ENCODE measurements at regions not wholly inside any gene's neighbourhood (a gene's known extent, or its start where the extent isn't known, plus 50 kb on each side); places are given as distances from the start of the nearest gene placed in this dataset.

DNA sequence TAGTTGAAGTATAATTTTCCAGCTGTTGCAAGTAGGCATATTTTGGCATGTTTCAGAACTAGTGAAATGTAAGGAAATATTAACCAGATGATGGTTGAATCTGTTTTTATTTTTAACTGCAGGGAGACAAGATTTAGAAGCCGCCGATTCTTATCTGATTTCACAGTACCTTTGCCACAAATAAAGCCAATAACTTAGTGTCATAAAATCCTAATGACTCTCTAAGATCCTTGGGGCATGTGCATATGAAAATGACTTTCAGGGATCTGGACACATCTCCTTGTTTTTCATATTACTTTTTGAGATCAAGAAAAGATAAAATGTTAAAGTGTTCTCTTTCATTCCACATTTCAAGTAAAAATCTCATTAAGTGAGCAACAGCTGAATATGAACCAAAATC is 125.8 kb upstream of the CNTLN start:
- ATAC-seq, result no peak

DNA sequence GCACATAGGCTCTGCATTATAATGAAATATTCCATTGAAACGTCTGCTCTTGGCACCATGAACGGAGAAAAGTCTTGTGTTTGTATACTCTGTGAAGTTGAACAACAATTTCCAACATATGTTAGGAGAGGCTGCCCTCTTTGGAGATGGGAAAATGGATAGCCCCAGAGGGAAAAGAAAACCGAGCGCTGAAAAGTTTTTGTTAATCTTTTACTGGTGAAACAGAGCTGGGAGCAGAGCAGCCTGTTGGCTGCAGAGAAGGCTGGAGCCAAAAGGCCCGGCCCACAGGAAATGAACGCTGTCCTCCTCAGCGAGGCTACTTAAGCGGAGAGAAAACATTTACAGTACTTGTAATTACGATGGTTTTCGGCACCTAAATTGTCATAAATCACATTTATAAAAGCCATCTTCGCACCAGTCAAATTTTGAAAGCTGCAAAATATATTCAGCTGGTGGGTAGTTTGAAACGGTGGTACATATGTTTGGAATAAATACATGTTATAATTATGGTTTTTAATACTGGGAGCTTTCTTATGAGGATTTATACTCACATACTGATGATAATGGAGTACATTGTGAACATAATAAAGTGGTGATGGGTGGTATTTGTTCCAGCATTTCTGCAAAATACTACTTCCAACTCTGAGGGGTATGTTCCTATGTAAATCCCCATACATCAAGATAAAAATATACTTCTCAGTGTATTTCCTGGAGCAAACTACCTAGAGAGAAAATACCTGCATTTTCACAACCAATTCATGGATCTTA is 129.6 kb upstream of the CNTLN start:
- DNase-seq, result peak; percentile 64 to 71 (median 66)
- ATAC-seq, result peak; percentile 96
- no peaks in the 10 kb centered on the region for H3K36me3 ChIP-seq (ENCODE audit: low read depth)
- no peaks in the 10 kb centered on the region for H3K4me1 ChIP-seq (ENCODE audit: low read depth)
- intact Hi-C loops (cut with DNase I, micrococcal nuclease), result no loop called here
- H3K9me3 ChIP-seq, result no peaks in the 10 kb centered on the region
- no peak overlapping the region for H3K4me3 ChIP-seq
- TF ChIP-seq, protein P1, sequence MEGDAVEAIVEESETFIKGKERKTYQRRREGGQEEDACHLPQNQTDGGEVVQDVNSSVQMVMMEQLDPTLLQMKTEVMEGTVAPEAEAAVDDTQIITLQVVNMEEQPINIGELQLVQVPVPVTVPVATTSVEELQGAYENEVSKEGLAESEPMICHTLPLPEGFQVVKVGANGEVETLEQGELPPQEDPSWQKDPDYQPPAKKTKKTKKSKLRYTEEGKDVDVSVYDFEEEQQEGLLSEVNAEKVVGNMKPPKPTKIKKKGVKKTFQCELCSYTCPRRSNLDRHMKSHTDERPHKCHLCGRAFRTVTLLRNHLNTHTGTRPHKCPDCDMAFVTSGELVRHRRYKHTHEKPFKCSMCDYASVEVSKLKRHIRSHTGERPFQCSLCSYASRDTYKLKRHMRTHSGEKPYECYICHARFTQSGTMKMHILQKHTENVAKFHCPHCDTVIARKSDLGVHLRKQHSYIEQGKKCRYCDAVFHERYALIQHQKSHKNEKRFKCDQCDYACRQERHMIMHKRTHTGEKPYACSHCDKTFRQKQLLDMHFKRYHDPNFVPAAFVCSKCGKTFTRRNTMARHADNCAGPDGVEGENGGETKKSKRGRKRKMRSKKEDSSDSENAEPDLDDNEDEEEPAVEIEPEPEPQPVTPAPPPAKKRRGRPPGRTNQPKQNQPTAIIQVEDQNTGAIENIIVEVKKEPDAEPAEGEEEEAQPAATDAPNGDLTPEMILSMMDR (IDR thresholded peaks at IDR 0.05), result no peak

More for the DNA sequence above, 125.8 kb upstream of the CNTLN start:
- Histone ChIP-seq H3K9me3 (no peaks in the 10 kb centered on the region), H3K36me3 (ENCODE audit: low read depth) (no peaks in the 10 kb centered on the region), H3K4me1 (ENCODE audit: low read depth) (no peaks in the 10 kb centered on the region), H3K4me3 (no peak overlapping the region)
- intact Hi-C loops (cut with DNase I, micrococcal nuclease), result no loop called here
- TF ChIP-seq, protein P1 (IDR thresholded peaks at IDR 0.05), result no peak
- no peak for DNase-seq

DNA sequence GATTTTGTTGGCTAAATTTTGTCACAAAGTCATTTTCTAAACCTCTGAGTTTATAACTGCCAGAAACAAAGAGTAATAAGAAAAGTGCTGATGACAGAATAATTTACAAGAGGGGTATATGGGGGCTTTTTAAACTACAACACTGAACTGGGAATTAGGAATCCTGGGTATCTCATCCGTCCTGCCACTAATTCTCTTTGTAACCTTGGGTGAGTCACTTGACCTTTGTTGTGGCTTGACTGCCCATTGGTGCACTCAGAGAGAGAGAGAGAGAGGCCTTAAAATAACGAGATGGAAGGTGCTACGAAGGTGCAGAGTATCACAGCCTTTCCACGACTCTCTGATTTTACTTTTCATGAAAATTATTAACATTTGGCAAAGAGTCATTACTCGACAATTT is 130.3 kb upstream of the CNTLN start:
- Histone ChIP-seq H3K4me1 (ENCODE audit: low read depth) (no peaks in the 10 kb centered on the region), H3K36me3 (ENCODE audit: low read depth) (no peaks in the 10 kb centered on the region), H3K9me3 (no peaks in the 10 kb centered on the region), H3K4me3 (no peak overlapping the region)
- DNase-seq, result no peak
- intact Hi-C loops (cut with DNase I, micrococcal nuclease), result no loop called here
- TF ChIP-seq, protein P1 (IDR thresholded peaks at IDR 0.05), result no peak
- no peak for ATAC-seq

DNA sequence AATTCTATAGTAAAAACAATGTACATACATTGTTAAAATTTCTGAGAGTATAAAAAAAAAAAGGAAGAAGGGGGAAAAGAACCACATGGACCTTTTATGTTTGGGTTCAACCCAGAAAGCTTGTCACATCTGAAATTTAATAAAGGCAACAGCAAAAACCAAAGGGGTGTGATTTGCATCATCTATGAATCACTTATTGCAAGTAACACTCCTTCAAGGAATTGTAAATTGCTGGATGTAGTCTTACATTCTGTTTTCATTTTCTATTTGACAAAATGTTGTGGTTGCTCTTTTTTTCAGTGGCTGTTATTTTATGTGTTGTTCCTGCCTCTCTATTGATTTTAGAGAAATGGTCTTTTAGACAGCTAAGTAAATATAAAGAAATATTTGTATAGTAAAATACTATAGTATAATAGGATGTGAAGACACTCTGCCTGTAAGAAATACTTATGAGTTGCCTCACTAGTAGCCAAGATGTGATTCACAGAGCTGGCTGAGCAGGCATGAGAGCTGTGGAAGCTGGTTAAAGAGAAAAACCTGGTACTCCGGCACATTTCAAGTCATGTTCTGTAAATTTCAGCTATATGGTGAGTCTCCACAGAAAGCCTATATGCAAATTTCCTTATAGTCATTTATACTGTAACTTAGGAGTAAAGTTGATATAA is 131.1 kb upstream of the CNTLN start:
- ATAC-seq (no peak), DNase-seq (no peak)
- Histone ChIP-seq H3K36me3 (ENCODE audit: low read depth) (no peaks in the 10 kb centered on the region), H3K9me3 (peaks cover under 1% of the 10 kb centered on the region), H3K4me1 (ENCODE audit: low read depth) (no peaks in the 10 kb centered on the region), H3K4me3 (no peak overlapping the region)
- intact Hi-C loops (cut with DNase I, micrococcal nuclease), result no loop called here
- TF ChIP-seq, protein P1 (IDR thresholded peaks at IDR 0.05), result no peak

DNA sequence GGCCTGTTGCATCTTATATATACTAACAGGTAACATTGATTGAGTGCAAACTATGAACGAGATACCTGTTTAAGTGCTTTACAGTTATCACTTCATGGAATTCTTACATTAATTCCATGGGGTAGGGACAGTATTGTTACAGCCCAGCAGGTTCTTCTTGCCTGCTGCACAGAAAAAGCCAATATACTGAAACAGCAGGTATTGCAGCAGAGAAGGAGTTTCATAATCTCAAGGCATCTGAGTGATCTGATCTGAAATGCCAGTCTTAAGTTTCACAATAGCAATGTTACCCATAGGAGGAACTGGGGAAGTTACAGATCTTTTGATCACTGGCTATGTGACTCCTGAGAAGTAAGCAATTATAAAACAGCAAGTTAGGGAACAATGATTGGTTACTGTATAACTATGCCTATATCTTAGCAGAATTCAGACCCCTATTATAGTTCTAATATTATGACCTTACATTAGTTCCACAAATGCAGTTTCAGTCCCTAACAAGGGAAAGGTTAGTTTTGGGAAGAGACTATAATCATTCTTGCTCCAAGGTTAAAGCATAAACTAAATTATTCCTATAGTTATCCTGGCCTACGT is 126.5 kb upstream of the BNC2 start:
- DNase-seq (no peak), ATAC-seq (no peak)
- Histone ChIP-seq H3K4me3 (no peak overlapping the region), H3K36me3 (ENCODE audit: low read depth) (no peaks in the 10 kb centered on the region), H3K9me3 (peaks cover 36% of the 10 kb centered on the region), H3K4me1 (ENCODE audit: low read depth) (no peaks in the 10 kb centered on the region)
- intact Hi-C loops (cut with DNase I, micrococcal nuclease), result no loop called here
- TF ChIP-seq, protein P1 (IDR thresholded peaks at IDR 0.05), result no peak
